T-helper 2 cell (primary cell): ENCODE measurements at regions not wholly inside any gene's neighbourhood (a gene's known extent, or its start where the extent isn't known, plus 50 kb on each side); places are given as distances from the start of the nearest gene placed in this dataset.
"Not testable (repeated sequence)": the region's sequence is repeated elsewhere in the genome, so short reads cannot be mapped to it uniquely, and the experiment has no call there.

Experiments
- DNase-seq, 5 experiments: peaks; one replicate each; pipeline versions ENCODE4 v3.0.0 to v3.0.0-alpha.2; 2012 to 2022

DNA sequence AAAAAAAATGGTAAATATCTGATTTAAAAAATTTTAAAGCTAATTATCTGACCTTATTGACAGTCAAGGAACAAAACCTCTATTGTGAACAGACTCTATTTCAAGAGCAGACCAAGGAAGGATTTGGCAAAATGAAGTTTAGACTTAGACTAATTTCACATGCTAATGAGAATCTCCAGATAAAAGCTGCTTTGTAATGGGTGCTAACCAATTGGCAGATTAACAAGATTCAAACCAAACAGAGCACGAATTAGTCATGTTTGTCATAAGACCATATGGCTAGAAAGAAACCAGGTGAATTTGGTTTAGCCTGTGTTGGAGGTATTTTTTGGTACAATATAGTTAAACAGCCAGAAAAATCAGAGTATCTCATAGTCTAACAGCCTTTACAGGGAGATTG is 429.1 kb upstream of the NFE2L3 start:
- DNase-seq = no peak

DNA sequence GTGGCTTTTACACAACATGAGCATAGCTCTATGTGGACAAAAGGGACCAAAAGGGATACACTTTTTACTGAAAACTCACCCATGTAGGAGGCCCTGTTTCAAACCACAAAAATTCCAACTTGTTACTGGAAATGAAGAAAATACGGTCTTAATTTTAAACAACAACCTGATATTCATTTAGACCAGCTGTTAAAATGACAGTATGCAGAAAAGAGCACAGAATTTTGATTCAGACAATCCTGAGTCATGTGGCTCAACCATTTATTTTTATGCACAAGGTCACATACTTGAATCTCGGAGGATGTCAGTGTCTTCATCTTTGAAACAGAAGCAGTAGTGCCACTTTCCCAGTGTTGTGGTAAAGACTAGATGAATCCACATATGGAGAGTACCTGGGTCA is 426.5 kb upstream of the NFE2L3 start:
- no peak for DNase-seq

DNA sequence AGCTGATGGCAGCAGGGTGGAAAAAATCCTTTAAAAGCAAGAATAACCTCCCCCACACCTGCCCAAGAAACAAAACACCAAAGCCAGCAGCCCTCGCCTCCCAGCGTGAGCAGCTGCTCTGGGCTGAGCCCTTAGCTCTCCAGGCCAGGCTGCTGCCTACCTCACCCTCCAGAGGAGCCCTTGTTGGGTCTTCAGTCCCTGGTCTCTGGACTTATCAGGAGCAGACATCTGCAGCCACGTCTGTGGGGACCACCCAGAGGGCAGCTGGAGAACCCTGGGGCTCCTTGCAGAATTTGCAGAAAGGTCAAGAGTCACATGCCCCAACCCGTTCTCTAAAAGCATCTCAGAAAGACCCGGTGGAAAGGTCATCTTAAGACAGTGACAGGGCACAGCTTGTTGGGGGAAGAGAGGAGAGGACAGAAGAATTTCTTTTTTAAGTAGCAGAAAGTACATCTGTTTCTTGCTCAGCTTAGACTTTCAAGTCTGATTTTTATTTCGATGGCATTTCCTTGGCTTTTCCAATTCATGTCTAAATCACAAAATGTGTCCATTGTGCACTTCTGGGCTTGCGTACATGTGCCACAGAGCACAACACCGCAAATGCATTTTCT is 425.7 kb upstream of the NFE2L3 start:
- DNase-seq = no peak

DNA sequence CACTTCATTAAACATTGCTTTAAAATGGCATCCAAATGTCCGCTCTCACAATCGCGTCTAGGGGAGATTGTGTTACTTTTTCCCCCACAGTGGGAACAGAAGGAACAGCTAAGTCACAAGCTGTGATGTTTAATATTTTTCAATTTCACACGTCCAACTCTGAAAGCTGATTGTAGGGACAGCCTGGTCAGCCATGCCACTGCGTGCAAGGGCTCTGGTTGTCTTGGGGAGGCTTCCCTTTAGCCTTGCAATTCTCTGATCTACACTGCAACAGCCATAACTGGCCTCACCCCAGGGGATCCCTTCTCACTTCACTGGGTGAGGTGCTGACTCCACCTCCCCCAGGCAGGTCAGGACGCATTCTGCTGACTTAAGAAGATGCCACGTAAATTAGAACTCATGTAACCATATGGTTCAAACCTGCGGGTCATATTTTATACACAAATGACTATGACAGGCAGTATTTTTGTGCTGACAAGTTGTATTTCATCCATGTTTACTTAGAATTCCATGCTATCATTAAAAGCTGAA is 425.2 kb upstream of the NFE2L3 start:
- no peak for DNase-seq

DNA sequence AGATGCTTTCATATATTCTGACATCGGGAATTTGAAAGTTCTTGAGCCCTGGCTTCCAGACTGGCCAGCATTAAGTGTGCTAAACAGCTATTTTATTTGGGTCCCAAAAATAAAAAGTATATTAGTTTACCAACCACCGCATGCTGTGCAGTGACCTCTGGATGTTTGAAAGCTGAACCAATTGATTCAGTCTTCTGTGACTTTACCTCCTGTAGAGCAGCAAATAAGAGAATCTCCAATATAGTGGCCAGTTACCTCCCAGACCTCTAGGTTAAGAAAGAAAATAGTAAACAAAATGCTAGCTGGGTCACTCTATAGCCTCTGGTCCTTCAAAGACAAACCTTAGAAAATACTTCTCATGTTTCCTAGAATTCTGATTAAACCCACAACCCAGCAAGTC is 424.6 kb upstream of the NFE2L3 start:
- no peak for DNase-seq

DNA sequence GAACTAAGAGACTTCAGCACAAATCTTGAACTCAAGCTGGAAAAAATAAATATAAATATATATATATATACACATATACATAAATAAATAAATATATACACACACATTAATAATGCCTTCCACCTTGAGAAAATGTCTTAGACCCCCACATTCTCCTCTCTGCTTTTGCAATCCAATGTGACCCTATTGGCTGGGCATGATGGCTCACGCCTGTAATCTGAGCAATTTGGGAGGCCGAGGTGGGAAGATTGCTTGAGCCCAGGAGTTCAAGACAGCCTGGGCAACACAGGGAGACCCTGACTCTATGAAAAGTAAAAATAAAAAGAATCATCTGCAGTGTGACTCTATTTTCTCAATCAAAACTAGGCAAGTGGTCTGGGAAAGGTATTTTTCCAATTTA is 424.1 kb upstream of the NFE2L3 start:
- DNase-seq = no peak

DNA sequence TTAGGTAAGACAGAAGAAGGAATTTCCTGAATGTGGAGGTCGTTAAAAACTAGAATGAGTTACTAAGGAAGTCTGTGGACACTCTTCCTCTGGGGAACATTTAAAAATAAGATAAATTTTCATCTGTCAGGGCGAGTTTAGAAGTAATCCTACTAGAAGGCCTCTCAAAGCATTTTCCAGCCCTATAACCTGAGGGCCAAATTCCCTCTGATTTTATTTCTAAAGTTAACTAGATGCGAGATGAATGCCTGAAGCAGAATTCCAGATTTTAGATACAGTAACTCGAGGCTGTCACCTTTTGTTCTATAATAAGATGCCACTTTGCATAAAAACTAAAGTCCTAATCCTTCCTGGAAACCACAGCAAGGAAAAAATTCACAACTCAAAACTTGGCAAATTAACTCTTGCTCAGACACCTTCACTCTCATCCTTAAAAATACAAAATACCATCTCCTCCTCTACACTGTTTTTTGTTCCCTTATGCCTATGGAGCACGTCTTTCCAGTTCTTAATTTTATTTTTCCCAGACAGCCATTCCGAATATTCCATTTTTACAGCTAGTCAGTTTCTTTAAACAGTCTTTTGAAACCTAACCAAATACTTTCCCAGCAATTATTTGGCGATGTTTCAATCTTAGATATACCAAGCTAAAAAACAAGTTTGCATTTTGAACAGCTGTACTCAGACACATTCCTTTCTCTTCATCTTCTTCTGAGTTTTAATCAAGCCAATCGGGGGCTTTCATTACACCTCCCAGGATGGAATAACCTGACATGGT is 420.7 kb upstream of the NFE2L3 start:
- no peak for DNase-seq

DNA sequence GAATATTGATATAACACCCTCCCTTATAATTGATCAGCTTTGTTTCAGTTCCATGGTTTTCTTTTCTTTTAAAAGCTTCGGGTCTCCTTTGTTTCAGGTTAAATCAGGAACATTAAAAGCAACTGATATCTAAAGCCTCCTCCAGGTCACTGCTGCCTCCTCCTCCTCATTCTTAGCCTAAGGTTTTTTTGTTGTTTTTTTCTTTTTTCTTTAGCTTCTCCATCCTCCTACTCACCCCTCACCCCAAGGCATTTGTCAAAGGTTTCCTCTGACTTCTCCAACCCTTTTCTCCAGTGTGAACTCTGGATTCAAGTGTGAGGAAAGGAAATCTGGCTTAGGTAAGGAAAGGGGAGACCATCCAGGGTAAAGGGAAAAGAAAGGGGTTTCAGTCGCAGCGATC is 420.2 kb upstream of the NFE2L3 start:
- DNase-seq = no peak

DNA sequence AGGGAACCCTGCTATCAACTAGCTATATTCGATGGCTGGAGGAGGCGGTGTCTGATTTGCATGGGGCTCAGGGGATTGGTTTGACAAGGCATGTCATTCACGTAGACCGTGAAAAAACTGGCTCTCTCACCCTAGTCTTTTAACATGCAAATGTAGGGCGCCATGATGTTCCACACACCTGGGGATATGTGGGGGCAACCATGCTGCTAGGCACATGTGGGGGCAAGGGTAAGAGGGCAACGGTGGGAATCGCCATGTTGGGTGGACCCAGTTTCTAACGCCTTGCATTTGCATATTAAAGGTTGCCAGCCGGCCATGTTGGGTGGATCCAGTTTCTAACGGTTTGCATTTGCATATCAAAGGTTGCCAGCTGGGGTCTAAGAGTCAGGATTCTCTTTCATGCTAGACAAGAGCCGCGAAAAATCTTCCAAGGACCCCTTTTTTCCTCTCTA is 419.2 kb upstream of the NFE2L3 start:
- DNase-seq = no peak

DNA sequence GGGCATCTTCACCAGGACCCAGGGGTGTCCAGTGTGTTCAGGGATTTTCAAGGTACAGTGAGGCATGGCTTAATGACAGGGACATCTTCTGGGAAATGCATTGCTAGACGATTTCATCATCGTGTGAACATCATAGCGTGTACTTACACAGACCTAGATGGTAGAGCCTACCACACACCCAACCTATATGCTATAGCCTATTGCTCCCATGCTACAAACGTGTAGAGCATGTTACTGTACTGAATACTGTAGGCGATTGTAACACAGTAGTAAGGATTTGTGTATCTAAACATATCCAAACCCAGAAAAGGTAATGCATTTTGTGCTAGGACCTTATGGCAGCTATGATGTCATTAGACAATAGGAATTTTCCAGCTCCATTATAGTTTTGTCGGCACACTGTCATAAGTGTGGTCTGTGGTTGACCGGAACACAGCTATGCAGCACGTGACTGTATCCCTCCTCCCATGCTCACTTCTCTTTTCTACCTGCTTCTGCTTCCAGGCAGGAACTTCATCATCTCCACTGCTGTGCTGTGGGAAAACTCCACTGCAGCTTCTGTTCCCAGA is 416.2 kb upstream of the NFE2L3 start:
- DNase-seq = no peak

DNA sequence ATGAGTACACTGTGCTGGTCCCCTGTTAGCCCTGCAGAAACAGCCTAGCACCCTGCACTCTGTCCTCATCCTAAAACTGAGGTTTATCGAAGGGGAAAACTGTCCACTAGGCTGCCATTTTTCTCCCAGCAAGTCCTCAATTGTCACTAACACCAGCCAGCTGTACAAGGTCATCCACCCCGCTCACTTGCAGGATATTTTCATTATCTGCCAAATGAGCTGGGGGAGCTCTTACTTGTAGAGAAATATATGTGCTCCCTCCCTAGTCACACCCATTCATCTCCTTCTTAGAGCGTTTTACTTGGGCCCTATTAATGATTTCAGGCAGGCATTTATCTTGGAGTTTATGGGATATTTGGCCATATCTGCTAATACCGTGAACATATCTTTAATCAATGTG is 413.5 kb upstream of the NFE2L3 start:
- no peak for DNase-seq

DNA sequence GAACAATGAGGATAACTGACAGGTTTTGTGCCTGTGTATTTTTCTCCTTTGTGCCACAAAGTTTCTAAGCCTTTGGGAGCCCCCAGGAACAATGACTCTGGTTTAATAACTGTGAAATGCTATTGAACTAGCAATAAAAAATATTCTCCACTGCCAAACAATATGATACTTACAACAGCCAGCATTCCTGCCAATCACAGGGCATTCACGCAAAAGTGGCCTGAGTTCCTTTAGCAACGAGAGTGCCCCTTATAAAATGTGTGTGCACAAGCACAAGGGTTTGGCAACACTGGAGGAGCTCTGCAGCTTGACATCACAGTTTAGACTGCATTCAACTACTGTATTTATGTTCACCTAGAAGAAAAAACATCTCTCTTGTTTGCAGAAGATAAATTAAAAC is 412.9 kb upstream of the NFE2L3 start:
- no peak for DNase-seq

DNA sequence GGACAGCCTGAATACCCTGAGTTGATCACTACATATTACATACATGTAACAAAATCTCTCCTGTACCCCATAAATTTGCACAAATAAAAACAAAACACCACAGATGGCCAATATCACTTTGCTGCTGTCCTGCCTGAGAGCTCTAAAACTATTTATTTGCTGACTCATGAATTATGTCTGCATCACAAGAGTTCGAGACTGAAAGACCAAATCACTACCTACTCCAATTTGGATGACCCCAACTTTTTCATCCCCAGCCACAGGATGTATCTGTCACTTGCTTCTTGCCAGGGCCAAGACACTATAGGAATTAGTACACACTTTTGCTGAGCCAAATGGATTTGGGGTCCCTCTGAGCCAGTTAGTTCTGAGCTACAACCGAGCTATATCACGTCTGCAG is 409.7 kb upstream of the NFE2L3 start:
- DNase-seq = no peak

DNA sequence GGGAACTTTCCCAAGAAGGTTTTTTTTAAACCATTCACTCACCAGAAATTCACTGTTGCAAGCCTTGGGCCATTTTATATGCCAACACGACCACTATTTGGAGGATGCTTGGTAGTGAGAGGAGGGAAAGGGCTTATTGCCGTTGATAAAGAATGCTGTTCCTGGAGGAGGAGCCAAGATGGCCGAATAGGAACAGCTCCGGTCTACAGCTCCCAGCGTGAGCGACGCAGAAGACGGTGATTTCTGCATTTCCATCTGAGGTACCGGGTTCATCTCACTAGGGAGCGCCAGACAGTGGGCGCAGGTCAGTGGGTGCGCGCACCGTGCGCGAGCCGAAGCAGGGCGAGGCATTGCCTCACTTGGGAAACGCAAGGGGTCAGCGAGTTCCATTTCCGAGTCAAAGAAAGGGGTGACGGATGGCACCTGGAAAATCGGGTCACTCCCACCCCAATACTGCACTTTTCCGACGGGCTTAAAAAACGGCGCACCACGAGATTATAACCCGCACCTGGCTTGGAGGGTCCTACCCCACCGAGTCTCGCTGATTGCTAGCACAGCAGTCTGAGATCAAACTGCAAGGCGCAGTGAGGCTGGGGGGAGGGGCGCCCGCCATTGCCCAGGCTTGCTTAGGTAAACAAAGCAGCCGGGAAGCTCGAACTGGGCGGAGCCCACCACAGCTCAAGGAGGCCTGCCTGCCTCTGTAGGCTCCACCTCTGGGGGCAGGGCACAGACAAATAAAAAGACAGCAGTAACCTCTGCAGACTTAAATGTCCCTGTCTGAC is 408.1 kb upstream of the NFE2L3 start:
- DNase-seq = not testable (repeated sequence)

DNA sequence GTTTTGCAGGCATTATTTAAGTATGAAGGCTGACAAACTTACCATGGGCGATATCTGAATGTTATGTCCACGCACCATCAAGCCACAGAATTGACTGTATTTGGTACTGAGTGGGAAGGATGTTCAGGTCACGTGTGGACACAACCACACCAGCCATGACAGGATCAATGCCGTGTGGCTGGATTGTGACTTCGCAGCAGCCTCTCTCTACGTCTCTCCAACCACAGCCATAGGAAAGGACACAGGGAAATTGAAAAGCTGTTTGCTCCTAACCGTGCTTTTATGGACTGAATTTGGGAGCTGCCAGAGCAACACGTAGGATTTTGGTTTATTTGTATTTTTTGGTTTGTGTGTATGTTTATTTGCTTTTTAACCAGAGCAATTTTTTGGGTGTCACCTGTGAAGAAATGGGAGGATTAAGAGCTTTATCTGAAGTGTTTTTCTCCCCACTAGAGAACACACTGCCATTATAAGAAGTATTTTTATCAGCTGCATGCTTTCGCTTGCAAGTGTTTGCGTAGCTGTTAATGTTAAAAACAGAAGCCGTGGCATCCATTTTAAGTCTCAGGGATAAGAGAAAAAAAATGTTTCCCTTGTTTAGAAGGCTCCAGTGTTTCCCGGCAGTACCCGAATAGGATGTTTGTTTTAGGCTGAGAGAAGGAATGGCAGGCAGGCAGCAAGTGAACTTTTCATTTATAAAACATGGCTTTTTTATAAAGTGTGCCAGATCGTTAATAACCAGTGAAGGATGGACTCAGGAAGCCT is 401.1 kb upstream of the NFE2L3 start:
- no peak for DNase-seq

DNA sequence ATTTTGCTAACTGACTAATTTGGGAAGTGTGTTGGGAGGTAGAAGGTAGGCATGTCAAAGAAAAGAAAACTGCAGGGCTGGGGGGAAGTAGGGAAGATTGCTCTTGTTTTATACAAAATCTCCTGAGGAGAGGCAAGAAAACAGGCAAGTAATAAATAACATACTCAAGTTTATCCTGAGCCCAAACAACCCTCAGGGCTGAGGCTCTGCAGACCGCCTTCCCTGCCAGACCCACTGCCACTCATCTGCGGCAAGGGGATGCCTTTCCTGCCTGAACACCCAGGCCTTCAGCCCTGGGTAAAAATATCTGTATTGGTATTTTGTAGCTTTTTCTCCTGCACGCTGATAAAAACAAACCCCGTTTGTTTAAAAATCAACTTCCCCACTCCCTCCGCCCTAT is 399.8 kb upstream of the NFE2L3 start:
- no peak for DNase-seq

DNA sequence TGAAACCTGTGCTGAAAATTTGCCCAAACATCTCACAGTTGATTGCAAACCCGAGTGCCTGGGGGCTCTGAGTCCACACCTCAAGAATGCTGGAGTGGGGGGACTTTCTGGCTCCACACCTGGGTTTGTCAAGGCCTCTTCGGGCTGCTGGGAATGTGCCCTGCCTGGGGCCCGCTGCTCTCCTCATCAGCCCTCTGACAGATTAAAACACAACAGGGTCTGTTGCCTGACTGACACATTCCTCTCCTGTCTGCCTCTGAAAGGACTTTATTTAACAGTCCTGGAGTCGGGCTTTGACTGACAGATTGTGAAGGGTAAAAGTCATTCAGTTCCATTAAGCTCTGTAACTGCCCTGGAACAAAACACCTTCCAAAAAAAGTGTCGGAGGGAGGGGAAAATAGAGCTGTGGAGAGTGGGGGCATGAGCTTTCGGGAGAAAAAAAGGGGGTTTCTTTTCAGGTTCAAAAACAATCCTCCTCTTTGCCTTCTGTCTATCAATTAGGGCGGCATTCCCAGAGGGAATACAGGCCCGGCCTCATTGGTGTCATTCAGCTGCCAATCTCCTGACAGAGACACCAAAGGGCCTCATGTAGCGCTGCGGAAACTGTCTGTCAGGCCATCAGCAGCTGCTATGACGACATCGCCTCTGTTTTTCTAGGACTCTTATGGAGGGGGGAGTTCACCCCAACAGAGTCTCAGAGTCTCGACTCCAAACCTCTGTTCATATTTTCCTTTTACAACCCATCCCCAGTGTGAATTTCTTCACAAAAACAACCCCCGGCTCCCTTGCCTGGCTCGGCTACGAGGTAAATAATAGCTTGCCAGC is 398.8 kb upstream of the NFE2L3 start:
- DNase-seq = no peak

DNA sequence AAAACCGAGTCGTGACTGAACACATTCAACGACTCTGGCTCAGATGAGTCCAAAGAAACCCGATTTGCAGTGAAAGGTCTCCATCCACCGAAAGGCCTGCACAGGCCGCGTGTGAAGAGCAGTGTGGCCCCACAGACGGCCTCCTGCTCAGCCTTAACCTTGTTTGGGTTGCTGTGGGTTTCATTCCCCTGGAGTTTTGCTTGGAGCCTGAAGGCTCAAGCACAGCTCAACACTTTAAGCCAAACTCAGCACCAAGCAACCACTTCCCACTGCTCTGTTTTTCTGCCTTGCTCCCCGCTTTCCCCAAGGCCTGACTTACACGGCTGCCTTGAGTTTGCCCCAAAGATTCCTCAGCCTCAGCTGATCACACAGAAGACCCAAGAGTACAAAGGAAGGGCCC is 398.2 kb upstream of the NFE2L3 start:
- no peak for DNase-seq

DNA sequence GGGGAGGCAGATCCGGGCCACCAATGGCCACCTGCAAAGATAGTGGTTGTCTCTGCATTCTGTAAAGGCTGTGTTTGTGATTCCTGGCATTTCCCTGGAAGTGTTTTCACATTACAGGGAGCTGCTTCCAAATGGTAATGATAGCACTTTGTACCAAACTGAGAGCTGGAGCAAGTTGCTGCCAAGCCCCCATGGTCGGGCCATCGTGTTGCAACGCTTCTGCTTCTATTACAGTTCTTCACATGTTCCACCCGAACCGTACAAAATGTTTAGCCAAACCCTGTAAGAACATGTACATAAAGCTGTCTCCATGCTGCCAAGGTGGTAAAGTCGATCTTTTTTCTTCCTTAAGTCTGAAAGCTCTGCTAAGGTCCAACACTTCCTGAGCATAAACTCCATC is 397.7 kb upstream of the NFE2L3 start:
- DNase-seq = no peak

DNA sequence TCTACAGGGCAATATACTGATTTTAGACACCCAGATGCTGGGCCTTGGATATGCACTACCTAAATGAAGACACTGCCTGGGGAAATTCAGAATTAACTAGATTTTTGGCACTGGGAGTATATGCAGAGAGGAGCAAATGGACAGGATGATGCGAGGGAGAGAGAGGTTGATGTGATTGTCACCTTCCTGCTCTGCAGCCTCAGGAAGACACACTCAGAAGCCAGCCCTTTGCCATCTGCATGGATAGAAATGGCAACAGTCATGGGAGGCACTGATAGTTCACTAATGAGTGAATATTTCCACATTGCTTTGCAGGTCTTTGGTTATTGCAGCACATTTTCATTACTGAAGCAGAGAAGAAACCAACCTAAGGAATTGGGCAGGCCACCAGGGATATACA is 397.2 kb upstream of the NFE2L3 start:
- no peak for DNase-seq

DNA sequence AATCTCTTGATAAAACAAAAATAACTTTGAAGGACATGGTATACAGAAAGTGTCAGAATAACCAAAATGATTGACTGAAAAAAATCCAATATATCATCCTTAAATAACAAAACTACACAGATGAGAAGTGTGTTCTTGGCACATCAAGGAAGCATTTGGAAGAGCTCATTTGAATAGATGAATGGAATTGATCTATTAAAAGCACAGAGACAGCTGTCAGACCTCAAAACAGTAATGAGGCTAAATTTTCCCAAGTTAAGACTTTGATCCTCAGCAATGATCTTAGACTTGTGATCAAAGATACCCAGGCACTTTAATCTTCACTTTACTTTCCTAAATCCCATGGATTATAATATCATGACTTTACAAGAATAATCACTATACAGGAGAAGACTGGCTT is 395.4 kb upstream of the NFE2L3 start:
- DNase-seq = no peak

DNA sequence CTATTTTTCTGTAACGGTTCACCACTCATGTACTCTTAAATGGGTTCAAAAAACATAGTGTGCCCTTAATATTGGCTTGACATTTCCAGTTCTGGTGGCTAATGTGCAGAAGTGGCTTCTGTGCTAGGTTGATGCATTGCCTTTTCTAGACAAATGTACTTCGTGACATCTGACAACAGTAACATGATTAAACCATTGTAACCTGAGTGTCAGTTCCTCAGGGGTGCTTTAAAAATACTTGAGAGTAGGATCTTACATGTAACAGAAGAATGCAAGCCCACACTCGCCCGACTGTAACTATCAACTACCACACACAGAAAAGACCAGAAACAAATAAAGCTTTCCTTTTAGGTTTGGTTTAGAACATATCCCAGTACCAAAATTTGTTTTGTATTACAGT is 393.4 kb upstream of the NFE2L3 start:
- DNase-seq = no peak
